22Rv1 (cell line): ENCODE measurements at regions not wholly inside any gene's neighbourhood (a gene's known extent, or its start where the extent isn't known, plus 50 kb on each side); places are given as distances from the start of the nearest gene placed in this dataset.

ENCODE experiments used
- ZFX ChIP-seq: fragments of 450-650 bp; IDR thresholded peaks from 2 replicates; pipeline ENCODE4 v1.6.1; 2017; ENCODE audit warnings: antibody characterized with exemption, borderline replicate concordance
- TF ChIP-seq, protein P1 (sequence below): fragments of 450-650 bp; IDR thresholded peaks from 2 replicates; pipeline ENCODE4 v1.5.1; 2017; ENCODE audit warnings: mild to moderate bottlenecking

DNA sequence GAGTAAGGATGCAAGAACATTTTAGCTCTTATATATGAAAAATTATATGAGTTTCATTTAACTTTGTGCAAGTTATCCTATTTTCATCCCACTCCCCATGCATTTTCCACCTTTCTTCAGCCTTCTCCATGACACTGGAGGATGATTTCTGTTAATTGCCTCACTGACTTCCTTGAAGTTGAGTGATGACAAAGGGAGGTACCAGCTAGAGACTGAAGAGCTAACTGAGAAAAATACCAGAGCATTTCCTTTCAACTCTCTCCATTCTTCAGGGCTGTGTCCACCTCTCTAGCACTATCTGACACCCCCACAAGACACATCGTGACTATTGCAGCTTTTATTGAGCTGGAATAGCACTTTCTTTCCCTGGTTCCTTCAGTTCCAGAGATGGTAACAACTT lies 711.6 kb upstream of the LRRC4C start:
- TF ChIP-seq, protein P1, sequence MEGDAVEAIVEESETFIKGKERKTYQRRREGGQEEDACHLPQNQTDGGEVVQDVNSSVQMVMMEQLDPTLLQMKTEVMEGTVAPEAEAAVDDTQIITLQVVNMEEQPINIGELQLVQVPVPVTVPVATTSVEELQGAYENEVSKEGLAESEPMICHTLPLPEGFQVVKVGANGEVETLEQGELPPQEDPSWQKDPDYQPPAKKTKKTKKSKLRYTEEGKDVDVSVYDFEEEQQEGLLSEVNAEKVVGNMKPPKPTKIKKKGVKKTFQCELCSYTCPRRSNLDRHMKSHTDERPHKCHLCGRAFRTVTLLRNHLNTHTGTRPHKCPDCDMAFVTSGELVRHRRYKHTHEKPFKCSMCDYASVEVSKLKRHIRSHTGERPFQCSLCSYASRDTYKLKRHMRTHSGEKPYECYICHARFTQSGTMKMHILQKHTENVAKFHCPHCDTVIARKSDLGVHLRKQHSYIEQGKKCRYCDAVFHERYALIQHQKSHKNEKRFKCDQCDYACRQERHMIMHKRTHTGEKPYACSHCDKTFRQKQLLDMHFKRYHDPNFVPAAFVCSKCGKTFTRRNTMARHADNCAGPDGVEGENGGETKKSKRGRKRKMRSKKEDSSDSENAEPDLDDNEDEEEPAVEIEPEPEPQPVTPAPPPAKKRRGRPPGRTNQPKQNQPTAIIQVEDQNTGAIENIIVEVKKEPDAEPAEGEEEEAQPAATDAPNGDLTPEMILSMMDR: no peak
- TF ChIP-seq ZFX: no peak
